K562 (cell line): ENCODE measurements at regions not wholly inside any gene's neighbourhood (a gene's known extent, or its start where the extent isn't known, plus 50 kb on each side); places are given as distances from the start of the nearest gene placed in this dataset.

Experiments
- ATAC-seq: fragments of 200-7000 bp; cut with Tn5 transposase; 3 replicates; pipeline ENCODE4 v1.9.1; 2020; ENCODE audit warnings: moderate library complexity
- BruUV-seq: library from RNA; stranded (reverse); fragments of 400-500 nt; replicated peaks from 2 replicates; lab custom pipeline; 2021; lab: Mats Ljungman, UMichigan
- CTCF ChIA-PET: fragments of 300-600 bp; formaldehyde crosslinking; extraction: SDS; loops from one replicate; lab custom pipeline; 2021; ENCODE audit warnings: low intra/inter-chr PET ratio; lab: Yijun Ruan, JAX
- POLR2A ChIA-PET: fragments of 300-600, 350-650 bp; sonication (Branson Sonifier 250); formaldehyde crosslinking; extraction: SDS; loops from one replicate; lab custom pipeline; 2021; ENCODE audit warnings: antibody characterized with exemption, inconsistent platforms; lab: Yijun Ruan, JAX
- DNase-seq, 4 experiments: peaks; one replicate each; pipeline versions ENCODE4 v3.0.0 to v3.0.0-alpha.2; 2011 to 2018; ENCODE audit warnings: low spot score in 3 of 4, mixed read lengths in 3 of 4; ENCODE audit errors: extremely low read depth in 1 of 4
- FAIRE-seq: peaks from 2 replicates; lab custom pipeline; 2011; peaks lifted over from hg19 to GRCh38; lab: Jason Lieb, UNC
- H2AFZ ChIP-seq: 2 replicates; pipeline ENCODE4 v1.6.0; 2011; ENCODE audit warnings: low read depth, low read length, control low read depth, inconsistent platforms
- H3K27ac ChIP-seq: fragments of 200-600 bp; 3 replicates; pipeline ENCODE4 v1.8.0; 2011; ENCODE audit warnings: low read depth, mild to moderate bottlenecking, control low read depth, inconsistent platforms, low read length, moderate library complexity, mixed read lengths; ENCODE audit errors: extremely low read depth
- H3K27me3 ChIP-seq, 2 experiments: fragments of 300-600 bp in 1 of 2; 2 replicates in 1 of 2; 3 replicates in 1 of 2; pipeline versions ENCODE4 v1.6.0 to v1.8.0; 2011; ENCODE audit warnings: inconsistent platforms in 2 of 2, low read length in 2 of 2, mild to moderate bottlenecking in 1 of 2, mixed read lengths in 1 of 2, moderate library complexity in 1 of 2; ENCODE audit not compliant: control insufficient read depth in 2 of 2, insufficient read depth in 2 of 2
- H3K36me3 ChIP-seq: fragments of 300-600 bp; 3 replicates; pipeline ENCODE4 v1.8.0; 2011; ENCODE audit warnings: mild to moderate bottlenecking, low read length, inconsistent platforms; ENCODE audit not compliant: control insufficient read depth, insufficient read depth
- H3K4me1 ChIP-seq, 2 experiments: fragments of 200-600 bp in 1 of 2; replicated peaks in 1 of 2; 2 replicates in 1 of 2; 3 replicates in 1 of 2; pipeline versions ENCODE4 v1.5.1 to v1.8.0; 2011; ENCODE audit warnings: inconsistent platforms in 2 of 2, low read length in 2 of 2, mild to moderate bottlenecking in 1 of 2, mixed read lengths in 1 of 2, moderate library complexity in 1 of 2; ENCODE audit not compliant: control insufficient read depth in 2 of 2, insufficient read depth in 2 of 2
- H3K4me2 ChIP-seq: 2 replicates; pipeline ENCODE4 v1.6.1; 2011; ENCODE audit warnings: low read length, control low read depth, inconsistent platforms, mixed read lengths; ENCODE audit not compliant: insufficient read depth
- H3K4me3 ChIP-seq: fragments of 200-600 bp; sonication (generic), shearing (Covaris generic); 2 replicates; pipeline ENCODE4 v1.5.1; 2016; ENCODE audit warnings: control low read depth, inconsistent platforms
- H3K79me2 ChIP-seq: fragments of 200-600 bp; 3 replicates; pipeline ENCODE4 v1.8.0; 2011; ENCODE audit warnings: low read length, inconsistent platforms; ENCODE audit not compliant: control insufficient read depth, insufficient read depth
- H3K9ac ChIP-seq, 2 experiments: 2 replicates each; pipeline versions ENCODE4 v1.6.0 to v1.6.1; 2011; ENCODE audit warnings: low read depth in 2 of 2, low read length in 2 of 2, control low read depth in 1 of 2, inconsistent platforms in 1 of 2, mild to moderate bottlenecking in 1 of 2, mixed read lengths in 1 of 2; ENCODE audit not compliant: insufficient read depth in 1 of 2
- H3K9me1 ChIP-seq: one replicate; pipeline ENCODE4 v1.6.0; 2011; ENCODE audit warnings: inconsistent platforms, mild to moderate bottlenecking, low read length, moderate library complexity; ENCODE audit not compliant: control insufficient read depth, insufficient read depth
- H3K9me3 ChIP-seq: replicated peaks from 2 replicates; pipeline ENCODE4 v1.5.1; 2011; ENCODE audit warnings: low read depth, low read length, inconsistent platforms; ENCODE audit not compliant: control insufficient read depth, insufficient read depth
- H4K20me1 ChIP-seq: replicated peaks from 2 replicates; pipeline ENCODE4 v1.6.1; 2011; ENCODE audit warnings: low read length, inconsistent platforms, mixed read lengths; ENCODE audit not compliant: control insufficient read depth, insufficient read depth
- NFIC ChIP-seq: fragments of 450-650 bp; IDR thresholded peaks from 2 replicates; pipeline ENCODE4 v1.6.1; 2017; ENCODE audit warnings: mild to moderate bottlenecking, inconsistent platforms
- NFIX ChIP-seq: fragments of 250-450 bp; sonication (Bioruptor Pico); IDR thresholded peaks from 2 replicates; pipeline ENCODE4 v1.4.0; 2020; ENCODE audit warnings: low read depth, mild to moderate bottlenecking, moderate library complexity
- PTBP1 ChIP-seq: fragments of 200-400 bp; formaldehyde crosslinking; IDR thresholded peaks from 2 replicates; pipeline ENCODE4 v1.6.1; 2017; ENCODE audit warnings: low read depth, low read length
- TEAD2 ChIP-seq: fragments of 450-650 bp; IDR thresholded peaks from 2 replicates; pipeline ENCODE4 v1.6.1; 2016; ENCODE audit warnings: missing genetic modification characterization, control low read depth, missing compliant biosample characterization
- ZFP1 ChIP-seq: fragments of 450-650 bp; formaldehyde crosslinking; IDR thresholded peaks from 2 replicates; pipeline ENCODE4 v1.4.0; 2020; ENCODE audit warnings: mild to moderate bottlenecking, mixed read lengths
- WGBS: fragments of 100-300 bp; shearing (Covaris generic); methylation state at CpG from one replicate; pipeline ENCODE4 v1.1.6; 2016; ENCODE audit warnings: low coverage, mixed read lengths; ENCODE audit not compliant: insufficient coverage; ENCODE audit errors: missing lambda C conversion rate; 5-methylcytosine and 5-hydroxymethylcytosine counted together
- in situ Hi-C: fragments of 300-500 bp; cut with MboI; formaldehyde crosslinking; loops from 4 replicates; pipeline ENCODE4 v1.15.0; 2018; ENCODE audit warnings: inconsistent platforms, mixed read lengths
- intact Hi-C: fragments of 100-400 bp; cut with micrococcal nuclease; formaldehyde crosslinking; loops from 2 replicates; pipeline ENCODE4 v1.14.2; 2022
- TF ChIP-seq, protein P1 (sequence below): fragments of 250-450 bp; sonication (Bioruptor Pico); IDR thresholded peaks from 2 replicates; pipeline ENCODE4 v1.5.0; 2021; ENCODE audit warnings: mild to moderate bottlenecking, moderate library complexity
- TF ChIP-seq, protein P2 (sequence below), 2 experiments: fragments of 450-650 bp in 1 of 2; sonication (generic) in 1 of 2; formaldehyde crosslinking in 1 of 2; IDR thresholded peaks; 2 replicates each; pipeline versions ENCODE4 v1.7.1 to v1.9.0; 2016 to 2022; ENCODE audit warnings: inconsistent platforms in 1 of 2, mild to moderate bottlenecking in 1 of 2, missing genetic modification reagents in 1 of 2
- TF ChIP-seq, protein P3 (sequence below): fragments of 250-450 bp; sonication (Bioruptor Pico); IDR thresholded peaks from 2 replicates; pipeline ENCODE4 v1.5.0; 2021; ENCODE audit warnings: mild to moderate bottlenecking, borderline replicate concordance

DNA sequence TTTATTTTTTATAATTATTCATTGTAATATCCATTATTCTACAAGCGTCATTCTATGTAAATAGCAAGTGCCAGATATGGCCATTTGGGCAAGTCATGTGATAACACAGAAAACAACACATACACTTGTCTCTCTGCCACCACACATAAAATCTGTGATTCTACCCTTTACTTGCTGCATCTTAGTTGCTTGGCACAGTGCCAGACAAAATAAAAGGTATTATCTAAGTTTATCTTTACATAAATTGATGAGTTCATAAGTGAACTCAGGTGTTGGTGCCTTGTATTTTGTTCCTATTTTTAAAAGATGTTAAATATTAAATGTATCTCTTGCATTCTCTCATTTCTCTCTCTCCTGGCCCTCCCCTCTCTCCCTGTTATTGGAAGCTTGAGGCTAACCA lies 1458.7 kb downstream of the CDH11 start:
- no peak overlapping the region for H3K9ac ChIP-seq
- no peaks in the 10 kb centered on the region for H3K27me3 ChIP-seq
- H3K9me1 ChIP-seq, result no peaks in the 10 kb centered on the region
- no peaks in the 10 kb centered on the region for H3K9me3 ChIP-seq
- H3K27ac ChIP-seq, result no peak overlapping the region
- ChIA-PET POLR2A (no interaction called here), CTCF (no interaction called here)
- intact Hi-C loops (no loop called here), in situ Hi-C loops (no loop called here)
- H3K4me3 ChIP-seq, result no peak overlapping the region
- FAIRE-seq (no peak), DNase-seq (no peak), ATAC-seq (no peak)
- no peaks in the 10 kb centered on the region for H4K20me1 ChIP-seq
- H2AFZ ChIP-seq, result no peak overlapping the region
- no peaks in the 10 kb centered on the region for H3K4me1 ChIP-seq
- no peaks in the 10 kb centered on the region for H3K79me2 ChIP-seq
- WGBS, result 0% methylated on average over 1 of the region's 1 CpG
- BruUV-seq, result no TSS peak
- no peak overlapping the region for H3K4me2 ChIP-seq
- no peaks in the 10 kb centered on the region for H3K36me3 ChIP-seq
- TF ChIP-seq NFIX (CRISPR knock-in tag) (peak; percentile 83), NFIC (peak; percentile 88), TEAD2 (no peak), ZFP1 (no peak), PTBP1 (no peak)
- TF ChIP-seq, protein P1, sequence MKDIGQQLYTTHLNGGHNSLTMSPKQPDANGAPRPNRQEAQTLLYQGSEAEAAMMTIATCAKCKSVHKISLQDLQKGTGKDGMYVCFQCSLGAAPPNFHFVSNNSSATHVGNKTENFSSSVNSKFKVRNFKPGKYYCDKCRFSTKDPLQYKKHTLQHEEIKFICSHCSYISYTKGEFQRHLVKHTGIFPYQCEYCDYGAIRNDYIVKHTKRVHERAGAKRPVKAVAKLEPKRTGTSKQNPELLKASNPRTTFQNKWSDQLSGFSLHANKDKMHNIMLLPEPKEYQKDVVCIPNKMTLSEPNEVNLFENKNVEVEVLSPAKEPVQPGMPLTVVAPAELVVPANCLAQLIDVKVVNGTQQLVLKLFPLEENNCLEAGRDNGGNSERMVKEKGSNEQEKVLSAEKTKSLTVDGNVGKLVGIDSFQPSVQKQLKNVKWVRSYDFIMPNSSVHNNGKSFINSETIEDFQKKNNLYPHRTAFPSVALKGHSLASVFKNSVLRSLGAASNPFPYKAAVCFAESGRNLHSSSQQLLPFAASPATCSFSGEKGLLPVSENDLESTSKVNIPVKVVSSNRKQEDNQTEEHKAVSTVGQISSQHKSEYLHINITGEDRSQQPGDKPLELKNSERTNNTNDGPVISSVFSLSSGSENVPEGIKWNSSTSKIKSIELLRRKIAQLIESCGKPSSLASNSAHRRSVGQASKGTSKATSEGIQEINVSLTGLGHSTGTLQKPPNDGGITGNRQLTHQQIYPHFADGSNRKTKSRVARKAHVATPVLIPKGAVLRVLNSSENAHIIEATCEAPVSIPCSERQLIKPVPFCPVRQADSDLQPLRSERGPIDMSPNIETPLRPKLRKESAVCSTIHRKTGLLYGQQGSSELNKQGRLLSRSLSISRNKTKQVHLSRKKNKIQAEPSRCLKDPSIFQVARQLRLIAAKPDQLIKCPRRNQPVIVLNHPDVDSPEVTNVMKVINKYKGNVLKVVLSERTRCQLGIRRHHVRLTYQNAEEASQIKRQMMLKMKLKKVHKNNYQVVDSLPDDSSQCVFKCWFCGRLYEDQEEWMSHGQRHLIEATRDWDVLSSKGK, result no peak
- TF ChIP-seq, protein P2, sequence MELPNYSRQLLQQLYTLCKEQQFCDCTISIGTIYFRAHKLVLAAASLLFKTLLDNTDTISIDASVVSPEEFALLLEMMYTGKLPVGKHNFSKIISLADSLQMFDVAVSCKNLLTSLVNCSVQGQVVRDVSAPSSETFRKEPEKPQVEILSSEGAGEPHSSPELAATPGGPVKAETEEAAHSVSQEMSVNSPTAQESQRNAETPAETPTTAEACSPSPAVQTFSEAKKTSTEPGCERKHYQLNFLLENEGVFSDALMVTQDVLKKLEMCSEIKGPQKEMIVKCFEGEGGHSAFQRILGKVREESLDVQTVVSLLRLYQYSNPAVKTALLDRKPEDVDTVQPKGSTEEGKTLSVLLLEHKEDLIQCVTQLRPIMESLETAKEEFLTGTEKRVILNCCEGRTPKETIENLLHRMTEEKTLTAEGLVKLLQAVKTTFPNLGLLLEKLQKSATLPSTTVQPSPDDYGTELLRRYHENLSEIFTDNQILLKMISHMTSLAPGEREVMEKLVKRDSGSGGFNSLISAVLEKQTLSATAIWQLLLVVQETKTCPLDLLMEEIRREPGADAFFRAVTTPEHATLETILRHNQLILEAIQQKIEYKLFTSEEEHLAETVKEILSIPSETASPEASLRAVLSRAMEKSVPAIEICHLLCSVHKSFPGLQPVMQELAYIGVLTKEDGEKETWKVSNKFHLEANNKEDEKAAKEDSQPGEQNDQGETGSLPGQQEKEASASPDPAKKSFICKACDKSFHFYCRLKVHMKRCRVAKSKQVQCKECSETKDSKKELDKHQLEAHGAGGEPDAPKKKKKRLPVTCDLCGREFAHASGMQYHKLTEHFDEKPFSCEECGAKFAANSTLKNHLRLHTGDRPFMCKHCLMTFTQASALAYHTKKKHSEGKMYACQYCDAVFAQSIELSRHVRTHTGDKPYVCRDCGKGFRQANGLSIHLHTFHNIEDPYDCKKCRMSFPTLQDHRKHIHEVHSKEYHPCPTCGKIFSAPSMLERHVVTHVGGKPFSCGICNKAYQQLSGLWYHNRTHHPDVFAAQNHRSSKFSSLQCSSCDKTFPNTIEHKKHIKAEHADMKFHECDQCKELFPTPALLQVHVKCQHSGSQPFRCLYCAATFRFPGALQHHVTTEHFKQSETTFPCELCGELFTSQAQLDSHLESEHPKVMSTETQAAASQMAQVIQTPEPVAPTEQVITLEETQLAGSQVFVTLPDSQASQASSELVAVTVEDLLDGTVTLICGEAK (IDR thresholded peaks at IDR 0.05), result no peak
- TF ChIP-seq, protein P2 (CRISPR knock-in tag; IDR thresholded peaks at IDR 0.05), result no peak
- TF ChIP-seq, protein P3, sequence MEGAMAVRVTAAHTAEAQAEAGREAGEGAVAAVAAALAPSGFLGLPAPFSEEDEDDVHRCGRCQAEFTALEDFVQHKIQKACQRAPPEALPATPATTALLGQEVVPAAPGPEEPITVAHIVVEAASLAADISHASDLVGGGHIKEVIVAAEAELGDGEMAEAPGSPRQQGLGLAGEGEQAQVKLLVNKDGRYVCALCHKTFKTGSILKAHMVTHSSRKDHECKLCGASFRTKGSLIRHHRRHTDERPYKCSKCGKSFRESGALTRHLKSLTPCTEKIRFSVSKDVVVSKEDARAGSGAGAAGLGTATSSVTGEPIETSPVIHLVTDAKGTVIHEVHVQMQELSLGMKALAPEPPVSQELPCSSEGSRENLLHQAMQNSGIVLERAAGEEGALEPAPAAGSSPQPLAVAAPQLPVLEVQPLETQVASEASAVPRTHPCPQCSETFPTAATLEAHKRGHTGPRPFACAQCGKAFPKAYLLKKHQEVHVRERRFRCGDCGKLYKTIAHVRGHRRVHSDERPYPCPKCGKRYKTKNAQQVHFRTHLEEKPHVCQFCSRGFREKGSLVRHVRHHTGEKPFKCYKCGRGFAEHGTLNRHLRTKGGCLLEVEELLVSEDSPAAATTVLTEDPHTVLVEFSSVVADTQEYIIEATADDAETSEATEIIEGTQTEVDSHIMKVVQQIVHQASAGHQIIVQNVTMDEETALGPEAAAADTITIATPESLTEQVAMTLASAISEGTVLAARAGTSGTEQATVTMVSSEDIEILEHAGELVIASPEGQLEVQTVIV (CRISPR knock-in tag), result no peak
